Stimulated activated CD4-positive, alpha-beta T cell treated with anti-CD3 and anti-CD28 coated beads, Interleukin-1b, Interleukin-23, amount 100 ng/mL, for 24 hours (primary cell): ENCODE measurements at regions not wholly inside any gene's neighbourhood (a gene's known extent, or its start where the extent isn't known, plus 50 kb on each side); places are given as distances from the start of the nearest gene placed in this dataset.

Source experiments
- DNase-seq, 4 experiments: peaks; one replicate each; pipeline ENCODE4 v3.0.0-alpha.2; 2020; ENCODE audit warnings: low read depth in 4 of 4, low spot score in 1 of 4

DNA sequence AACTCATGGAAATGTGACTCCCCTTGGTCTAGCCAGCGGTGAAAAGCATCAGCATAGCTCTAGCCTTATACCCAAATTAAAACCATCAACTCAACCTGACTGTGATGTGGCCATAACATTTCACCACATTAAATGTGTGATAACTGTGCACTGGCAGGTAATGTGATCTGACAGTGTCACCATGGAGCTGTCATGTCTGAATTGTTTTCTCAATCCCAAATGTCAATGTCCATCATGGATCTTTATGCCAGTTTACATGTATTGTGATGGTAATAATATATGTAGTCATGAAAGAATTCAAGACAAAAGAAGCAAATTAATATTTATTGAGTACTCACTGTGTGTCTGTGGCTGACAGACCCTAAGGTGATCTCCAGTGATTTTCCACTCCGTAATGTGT is 213.4 kb upstream of the EOMES start:
- DNase-seq, result no peak

DNA sequence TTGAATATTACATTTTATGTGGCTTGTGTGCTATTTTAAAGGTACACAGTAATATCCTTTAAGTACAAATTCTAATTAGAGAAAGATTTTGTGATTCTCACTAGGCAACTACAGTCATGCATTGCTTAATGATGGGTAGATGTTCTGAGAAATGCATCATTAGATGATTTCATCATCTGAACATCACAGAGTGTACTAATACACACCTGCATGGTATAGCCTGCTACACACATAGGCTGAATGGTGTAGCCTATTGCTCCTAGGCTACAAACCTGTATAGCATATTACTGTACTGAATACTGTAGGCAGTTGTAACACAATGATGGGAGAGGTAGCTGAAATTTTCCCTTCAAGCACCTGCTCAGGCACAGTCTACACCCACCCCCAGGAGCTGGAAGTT is 217.4 kb upstream of the EOMES start:
- DNase-seq, result no peak

DNA sequence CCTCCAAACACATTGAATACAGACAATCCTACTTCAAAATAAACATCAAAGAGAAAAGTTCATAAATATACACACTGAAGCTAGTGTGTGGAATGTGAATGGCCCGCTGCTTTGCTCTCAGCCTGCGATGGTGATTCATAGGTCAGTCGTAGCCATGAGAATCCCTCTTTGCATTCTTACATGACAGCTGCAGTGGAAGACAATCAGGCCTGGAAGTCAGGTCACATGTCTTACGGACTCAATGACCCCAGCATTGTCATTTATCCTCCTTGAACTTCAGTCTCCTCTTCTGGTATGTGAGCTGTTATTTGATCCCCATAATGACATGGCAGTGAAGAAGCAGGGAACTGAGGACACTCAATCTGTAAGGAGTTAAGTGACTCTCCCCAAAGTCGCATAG is 217.8 kb upstream of the EOMES start:
- no peak for DNase-seq

DNA sequence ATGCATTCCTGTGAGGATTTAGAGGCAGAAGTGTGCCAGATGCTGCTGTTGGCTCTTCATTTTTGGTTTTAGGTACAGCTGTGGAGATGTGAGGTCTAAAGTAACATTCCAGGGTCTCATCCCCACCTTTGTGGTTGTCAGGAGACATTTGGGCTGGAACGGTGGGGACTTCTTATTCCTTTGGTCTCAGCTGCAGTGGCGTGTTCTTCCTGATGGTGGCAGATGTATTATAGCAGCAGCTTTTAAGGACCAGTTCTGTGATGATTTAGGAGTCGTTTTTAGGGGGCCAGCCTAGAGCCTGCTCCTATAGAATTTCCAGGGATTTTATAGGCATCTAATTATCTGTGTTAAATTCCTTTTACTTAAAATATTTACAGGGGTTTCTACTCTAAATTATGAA is 221.0 kb upstream of the EOMES start:
- DNase-seq, result no peak

DNA sequence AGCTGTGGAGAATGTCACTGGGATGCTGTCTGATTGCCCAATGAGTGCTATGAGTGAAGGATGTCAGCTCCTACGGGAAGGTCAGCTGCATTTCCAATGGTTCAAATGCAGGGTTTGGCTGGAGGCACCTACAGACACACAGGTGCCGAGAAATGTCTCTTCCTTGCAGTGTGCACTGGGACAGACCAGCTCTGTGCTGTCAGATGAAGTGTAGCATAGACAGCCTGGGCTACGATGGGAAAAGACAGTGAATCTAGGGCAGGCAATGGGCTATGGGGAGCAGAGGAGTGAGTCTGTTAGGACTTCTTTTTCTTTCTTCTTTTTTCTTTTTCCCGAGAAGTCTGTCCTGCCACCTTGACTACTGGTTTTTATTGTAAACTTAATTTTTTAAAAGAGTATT is 223.1 kb upstream of the EOMES start:
- no peak for DNase-seq

DNA sequence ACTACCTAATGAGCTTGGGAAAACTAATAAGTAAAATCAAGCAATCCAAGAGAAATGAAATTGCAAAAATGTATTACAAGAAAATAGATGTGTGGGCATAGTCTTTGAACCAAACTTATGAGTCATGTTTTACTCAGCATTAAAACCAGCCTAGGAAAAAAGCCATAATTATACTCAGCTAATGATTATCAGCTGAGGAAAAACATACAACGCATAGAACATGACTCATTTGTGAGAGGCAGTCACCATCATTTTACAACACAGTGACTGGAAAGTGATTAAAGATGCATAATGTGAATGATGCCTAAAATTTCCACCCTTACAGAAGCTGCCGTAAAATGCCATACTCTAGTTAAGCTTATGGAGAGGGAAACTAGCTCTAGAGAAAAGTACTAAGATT is 238.0 kb upstream of the EOMES start:
- no peak for DNase-seq

DNA sequence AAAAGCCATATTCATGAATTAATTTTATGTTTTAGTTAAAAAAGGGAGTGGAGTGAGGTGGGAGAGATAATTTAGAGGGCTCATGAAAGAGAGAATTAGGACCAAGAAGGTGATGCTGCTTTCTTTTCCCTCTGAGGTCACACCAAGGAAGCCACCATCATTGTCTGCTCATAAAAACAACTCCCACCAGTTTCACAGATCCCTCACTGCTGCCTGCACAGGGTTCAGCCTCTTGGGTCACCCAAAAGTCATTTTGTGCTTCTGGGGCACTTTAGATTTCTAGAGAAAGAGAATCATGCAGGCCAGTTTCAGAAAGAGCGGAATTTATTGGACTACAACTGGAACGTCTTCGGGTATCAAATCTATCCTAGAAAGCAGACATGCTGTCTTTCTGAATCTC is 241.4 kb upstream of the EOMES start:
- DNase-seq, result no peak

DNA sequence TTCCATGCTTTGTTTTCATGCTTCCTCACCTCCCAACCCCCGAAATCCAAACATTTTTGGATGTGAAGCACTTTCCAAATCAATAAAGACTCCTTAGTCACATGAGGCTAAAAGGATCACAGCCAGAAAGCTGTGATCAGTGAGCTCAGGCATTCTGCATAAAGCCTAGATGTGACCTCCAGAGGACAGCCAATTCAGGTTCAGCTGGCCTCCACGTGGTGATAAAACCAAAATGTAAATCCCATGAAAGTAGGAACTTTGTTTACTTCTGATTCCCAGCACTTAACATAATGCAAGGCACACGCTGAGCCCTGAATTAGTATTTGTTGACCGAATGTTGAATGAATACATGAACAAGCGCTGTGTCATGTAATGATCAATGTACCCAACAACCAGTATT is 249.5 kb upstream of the EOMES start:
- no peak for DNase-seq

DNA sequence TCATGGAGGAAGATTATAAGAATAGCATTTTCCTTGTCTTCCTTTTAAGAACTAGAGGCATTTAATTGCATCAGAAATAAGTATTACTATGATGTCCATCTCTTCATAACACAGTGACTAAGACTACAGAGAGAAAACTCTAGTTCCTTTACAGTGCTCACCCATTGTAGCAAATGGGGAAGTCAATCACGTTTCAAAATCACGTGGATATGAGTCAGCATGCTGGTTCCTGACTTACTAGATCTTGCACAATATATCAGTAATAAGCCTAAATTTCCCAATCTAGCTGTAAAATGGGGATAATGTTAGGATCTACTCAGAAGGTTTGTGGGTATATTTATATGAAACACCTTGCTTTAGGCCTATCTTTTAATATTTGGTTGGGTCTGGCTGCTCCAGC is 254.8 kb upstream of the EOMES start:
- no peak for DNase-seq

DNA sequence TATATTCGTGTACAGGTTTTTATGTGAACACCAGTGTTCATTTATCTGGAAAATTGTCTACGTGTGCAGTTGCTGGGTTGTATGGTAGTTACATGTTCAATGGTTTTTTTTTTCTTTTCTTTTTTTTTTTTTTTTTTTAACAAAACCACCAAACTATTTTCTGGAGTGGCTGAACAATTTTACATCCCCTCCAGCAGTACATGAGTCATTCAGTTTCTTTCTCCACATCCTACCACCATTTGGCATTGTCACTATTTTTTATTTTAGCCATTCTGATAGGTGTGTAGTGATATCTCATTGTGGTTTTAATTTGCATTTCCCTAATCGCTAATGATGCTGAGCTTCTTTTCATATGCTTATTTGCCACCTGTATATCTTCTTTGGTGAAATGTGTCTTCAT is 256.3 kb upstream of the EOMES start:
- DNase-seq, result no peak

DNA sequence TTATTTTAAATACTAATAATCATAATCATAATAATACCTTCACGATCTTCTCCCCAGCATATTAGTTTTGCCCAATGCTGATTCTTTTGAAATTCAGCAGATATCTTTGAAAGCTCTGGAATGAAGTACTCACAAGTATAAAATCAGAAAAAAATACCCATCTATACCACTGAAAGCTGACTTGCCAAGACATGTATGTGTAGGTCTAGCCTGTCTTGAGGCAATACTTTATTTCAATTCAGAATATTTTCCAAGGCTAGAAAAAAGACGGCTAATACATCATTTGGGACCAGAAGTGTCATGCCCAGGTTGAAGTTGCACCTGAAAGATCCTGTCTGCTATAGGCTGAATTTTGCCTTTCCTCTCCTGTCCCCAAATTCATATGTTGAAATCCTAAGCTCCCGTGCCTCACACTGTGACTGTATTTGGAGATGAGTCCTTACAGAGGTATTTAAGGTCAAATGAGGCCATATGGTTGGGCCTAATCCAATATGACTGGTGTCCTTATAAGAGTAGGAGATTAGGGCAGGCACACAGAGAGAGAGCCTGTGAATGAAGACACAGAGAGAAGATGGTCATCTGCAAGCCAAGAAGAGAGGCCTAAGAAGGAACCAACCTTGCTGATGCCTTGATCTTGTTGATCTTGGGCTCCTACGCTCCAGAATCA is 255.9 kb upstream of the CMC1 start:
- DNase-seq, result no peak

DNA sequence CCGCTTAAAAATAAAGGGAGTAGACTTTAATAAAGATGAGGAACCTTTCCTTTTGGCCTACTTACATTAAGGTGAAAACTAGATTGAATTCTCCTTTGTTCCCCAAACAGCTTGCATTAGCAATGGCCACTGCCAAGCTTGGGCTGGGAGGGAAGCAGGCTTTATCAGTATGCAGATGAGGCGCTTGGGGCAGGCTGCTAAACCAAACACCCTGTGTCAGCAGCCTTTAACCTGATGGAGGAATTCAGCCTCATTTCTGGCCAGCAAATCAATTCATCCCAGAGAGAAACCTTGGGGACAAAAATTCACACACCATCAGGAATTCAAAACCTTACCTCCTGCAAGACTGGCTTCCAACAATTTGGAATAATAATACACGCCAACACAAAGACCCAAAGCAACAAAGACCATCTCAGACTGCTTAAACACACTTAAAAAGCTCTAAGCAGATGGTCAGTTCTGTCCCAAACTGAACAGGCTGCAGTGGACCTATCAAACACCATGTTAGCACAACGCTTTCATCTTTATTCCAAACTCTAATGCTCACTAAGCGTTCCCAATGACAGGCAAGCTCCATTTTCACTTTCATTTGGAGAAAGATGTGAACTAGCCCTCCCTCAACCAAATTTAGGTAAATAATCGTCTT is 255.1 kb upstream of the CMC1 start:
- DNase-seq, result no peak

DNA sequence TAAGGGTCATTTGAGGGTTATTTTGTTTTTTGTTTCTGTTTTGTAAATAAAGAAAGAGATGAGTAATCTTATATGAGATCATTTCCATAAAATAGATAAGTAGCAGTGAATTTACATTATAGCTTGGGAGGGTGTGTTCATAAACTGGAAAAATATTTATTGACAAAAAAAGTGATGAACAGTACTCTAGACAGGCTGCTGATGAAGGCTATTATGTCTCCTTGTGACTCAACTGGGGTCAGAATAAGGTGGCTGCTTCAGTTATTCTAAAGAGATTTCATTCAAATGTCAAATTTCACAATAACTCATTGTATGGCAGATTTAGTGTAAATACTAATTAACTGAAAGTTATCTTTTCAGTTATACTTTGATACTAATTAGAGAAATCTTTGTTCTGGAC is 251.1 kb upstream of the CMC1 start:
- no peak for DNase-seq

DNA sequence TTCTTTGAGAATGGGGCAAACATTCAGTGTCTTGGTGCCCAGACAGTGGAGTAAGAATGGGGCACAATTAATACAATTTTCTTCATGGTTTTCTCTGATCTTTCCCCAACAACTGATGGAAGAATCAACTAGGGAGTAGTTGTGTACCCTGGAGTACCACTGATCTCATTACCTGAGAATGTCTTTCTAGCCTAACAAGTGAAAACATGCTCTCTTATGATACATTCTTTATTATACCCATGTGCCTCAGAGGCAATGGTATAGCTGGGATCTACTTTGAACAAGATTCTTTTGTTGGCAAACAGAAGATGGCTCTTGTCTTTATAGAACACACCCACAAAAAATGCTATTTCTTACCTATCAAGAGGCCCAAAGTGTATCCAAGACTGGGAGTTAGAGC is 250.6 kb upstream of the CMC1 start:
- no peak for DNase-seq

DNA sequence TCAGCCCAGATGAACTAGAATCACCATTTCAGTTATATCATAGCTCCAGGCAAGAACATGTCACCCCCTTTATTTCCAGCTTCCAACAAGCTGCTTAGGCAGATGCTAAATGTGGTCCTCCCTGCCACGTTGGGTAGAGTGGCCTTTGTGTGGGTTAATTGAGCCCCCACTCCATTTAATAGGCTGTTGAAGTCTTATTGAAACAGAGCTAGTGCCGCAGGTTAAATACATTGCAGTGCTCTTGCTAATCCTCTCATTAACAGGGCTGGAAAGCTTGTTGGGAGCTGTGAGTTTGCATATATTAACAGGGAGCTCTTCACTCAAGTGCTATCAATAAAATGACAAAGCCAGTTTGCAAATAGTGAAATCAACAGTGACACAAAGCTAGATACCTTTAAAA is 248.4 kb upstream of the CMC1 start:
- DNase-seq, result no peak

DNA sequence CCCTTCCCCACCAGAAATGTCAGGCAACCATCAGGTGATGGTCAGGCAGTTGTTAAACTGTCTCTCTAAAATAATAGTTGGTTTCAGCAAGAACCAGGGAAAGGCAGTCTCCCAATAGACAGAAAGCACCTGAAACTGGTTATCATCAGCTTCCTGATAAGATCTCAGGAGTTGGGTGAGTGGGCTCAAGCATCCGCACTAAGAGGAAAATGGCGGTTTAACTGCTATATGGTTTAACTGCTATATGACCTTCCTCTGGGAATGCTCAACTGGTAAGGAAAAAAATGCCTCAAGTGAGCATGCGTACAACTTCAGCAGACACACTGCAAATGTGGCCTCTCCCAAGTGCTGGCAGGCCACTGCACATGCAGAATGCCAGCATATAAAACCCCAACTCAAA is 240.8 kb upstream of the CMC1 start:
- no peak for DNase-seq

DNA sequence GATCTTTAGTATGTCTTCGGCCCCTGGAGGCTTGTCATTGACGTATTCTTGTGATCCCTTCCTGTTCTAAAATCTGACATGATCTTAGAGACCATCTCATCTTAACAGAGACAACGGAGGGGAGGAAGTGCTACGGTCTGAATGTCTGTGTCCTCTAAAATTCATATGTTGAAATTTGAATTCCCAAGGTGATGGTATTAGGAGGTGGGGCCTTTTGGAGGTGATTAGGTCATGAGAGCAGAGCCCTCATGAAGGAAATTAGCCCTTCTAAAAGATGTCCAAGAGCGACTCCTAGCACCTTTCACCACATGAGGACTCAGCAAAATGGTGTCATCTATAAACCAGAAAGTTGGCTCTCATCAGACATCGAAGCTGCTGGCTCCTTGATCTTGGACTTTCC is 233.2 kb upstream of the CMC1 start:
- no peak for DNase-seq

DNA sequence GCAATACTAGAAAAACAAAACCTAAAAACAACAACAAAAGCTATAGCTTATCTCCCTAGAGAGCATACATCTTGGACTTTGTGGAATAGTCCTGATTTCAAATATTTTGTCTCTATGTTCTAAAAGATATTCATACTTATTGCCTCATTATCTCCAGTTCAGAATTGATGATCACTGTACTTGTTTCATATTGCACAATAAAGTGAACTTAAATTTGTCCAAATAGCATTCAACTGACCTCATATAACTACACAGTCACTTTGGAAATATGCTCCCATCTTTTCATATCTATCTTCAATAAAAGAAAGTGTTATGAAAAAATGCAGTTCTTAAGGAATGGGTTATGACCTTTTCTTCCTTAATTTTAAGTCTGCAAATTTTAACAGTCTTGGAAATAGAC is 228.6 kb upstream of the CMC1 start:
- DNase-seq, result no peak

DNA sequence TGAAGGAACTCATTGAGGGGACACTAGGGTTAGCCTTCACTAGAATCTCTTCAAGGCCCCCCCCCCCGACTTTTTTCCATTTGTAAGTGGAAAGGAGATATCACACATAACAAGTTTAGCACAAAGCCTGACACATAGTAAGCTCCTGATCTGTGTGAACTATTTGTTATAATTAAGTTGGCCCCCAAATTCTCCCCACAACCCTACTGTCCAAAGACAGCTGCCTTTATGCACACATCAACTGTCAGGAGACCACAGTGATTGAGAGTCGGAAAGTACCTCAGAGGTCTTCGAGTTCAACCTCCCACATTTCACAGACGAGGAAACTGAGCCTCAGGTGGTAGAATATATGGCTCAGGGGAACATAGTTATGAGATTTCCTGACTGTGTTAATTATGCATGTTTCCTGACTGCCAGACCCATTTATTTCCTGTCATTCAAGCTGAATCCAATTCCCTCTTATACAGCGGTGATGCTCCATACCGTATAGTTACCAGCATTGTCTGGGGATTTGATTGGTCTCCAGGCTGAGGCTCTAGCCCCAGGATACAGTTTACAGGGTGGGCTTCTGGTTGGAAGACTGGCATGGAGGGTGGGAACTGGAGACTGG is 227.4 kb upstream of the CMC1 start:
- DNase-seq, result no peak

DNA sequence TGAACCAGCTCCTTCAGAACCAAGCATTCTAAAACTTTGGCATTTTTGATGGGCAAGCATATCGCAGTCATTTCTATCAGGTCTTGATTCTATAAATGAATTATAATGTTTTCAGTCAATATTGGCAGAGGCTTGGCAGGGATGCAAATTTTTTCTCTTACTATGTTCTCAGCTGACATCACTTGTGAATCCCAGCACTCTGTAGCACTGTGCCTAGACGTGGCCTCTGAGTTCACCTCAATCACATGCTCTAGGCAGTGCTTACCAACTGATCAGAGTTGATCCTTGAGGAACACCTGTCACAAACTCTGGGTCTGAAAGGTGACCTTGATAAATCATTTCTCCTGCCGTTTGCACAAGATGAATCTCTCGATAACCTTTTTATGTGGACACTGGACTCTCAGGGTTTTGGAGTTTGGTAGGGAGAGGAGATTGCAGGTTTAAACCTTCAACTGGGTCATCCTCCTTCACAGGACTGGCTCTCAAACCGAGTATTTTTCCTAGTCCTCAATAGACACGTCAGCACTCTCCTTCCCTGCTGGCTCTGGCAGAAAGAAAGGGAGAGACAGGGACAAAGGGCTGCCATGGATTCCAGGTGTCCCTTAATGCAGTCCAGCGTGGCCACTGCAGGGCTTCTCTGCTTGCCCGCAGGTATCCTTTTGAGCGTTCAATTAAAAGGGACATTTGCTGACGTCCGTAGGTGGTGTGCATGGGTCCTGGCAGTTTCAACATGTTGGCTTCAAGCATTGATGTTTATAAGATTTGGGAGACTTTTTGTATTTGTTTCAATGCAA is 222.3 kb upstream of the CMC1 start:
- DNase-seq, result no peak

DNA sequence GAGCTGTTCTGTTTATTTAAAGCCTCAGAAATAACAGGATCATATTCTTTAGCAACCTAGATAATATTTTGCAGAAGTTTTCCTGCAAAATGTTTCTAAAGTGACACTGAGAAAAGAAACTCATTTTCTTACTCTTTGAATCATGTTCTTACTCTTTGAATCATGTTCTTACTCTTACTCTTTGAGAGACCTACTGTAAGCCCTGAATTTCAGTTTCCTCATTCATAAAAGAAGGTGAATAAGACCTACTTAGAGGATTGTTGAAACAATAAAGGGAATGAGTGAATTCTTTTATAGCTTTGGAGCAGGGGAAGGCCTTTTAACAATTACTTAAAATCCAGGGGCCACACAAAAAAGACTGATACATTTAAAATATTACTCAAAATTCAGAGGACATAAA is 221.7 kb upstream of the CMC1 start:
- DNase-seq, result no peak

DNA sequence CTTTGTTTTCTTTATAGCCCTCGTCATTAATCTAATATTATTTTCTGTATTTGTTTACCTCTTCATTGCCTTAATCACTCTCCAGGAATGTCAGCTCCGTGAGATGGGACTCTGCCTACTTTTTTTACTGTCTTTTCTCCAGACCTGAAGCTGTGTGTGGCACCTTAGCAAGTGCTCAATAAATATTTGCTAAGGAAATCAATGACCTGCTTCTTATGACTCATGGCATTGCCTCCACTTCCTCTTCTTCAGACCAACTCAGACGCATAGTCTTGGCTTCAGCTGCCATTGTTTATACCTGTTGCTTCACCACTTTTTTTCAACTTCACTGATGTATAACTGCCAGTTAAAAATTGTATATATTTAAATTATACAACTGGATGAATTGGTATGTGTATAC is 218.5 kb upstream of the CMC1 start:
- no peak for DNase-seq
